Fibroblast of lung (primary cell): ENCODE measurements at regions not wholly inside any gene's neighbourhood (a gene's known extent, or its start where the extent isn't known, plus 50 kb on each side); places are given as distances from the start of the nearest gene placed in this dataset.

Experiments
- DNase-seq, 2 donors: peaks; one replicate each; pipeline versions ENCODE4 v3.0.0 to v3.0.0-alpha.2; 2010; ENCODE audit warnings: low read depth in 2 of 2
- H2AFZ ChIP-seq: 2 replicates; pipeline ENCODE4 v1.5.1; 2012; ENCODE audit warnings: low read length, control low read depth, inconsistent platforms
- H3K27ac ChIP-seq: 2 replicates; pipeline ENCODE4 v1.5.1; 2011; ENCODE audit warnings: low read length, control low read depth; ENCODE audit not compliant: insufficient read depth
- H3K27me3 ChIP-seq: 2 replicates; pipeline ENCODE4 v1.5.1; 2011; ENCODE audit warnings: mild to moderate bottlenecking, low read length; ENCODE audit not compliant: control insufficient read depth, insufficient read depth
- H3K36me3 ChIP-seq: 2 replicates; pipeline ENCODE4 v1.5.1; 2011; ENCODE audit warnings: low read length; ENCODE audit not compliant: control insufficient read depth, insufficient read depth
- H3K4me1 ChIP-seq: 2 replicates; pipeline ENCODE4 v1.5.1; 2011; ENCODE audit warnings: low read length; ENCODE audit not compliant: control insufficient read depth, insufficient read depth; ENCODE audit errors: extremely low read depth
- H3K4me2 ChIP-seq: 2 replicates; pipeline ENCODE4 v1.5.1; 2011; ENCODE audit warnings: low read length, control low read depth; ENCODE audit not compliant: insufficient read depth; ENCODE audit errors: extremely low read depth
- H3K4me3 ChIP-seq, 4 experiments: fragments of 200-600 bp in 1 of 4; sonication (generic) in 1 of 4; replicated peaks in 1 of 4; 2 replicates each; pipeline ENCODE4 v1.5.1; 2011 to 2016; ENCODE audit warnings: low read length in 4 of 4, low read depth in 3 of 4, mild to moderate bottlenecking in 3 of 4, control low read depth in 2 of 4, inconsistent platforms in 1 of 4, mixed read lengths in 1 of 4; ENCODE audit not compliant: insufficient read depth in 1 of 4; ENCODE audit errors: control extremely low read depth in 1 of 4
- H3K79me2 ChIP-seq: 2 replicates; pipeline ENCODE4 v1.5.1; 2012; ENCODE audit warnings: mild to moderate bottlenecking, low read length, inconsistent platforms; ENCODE audit not compliant: control insufficient read depth, insufficient read depth
- H3K9ac ChIP-seq: 2 replicates; pipeline ENCODE4 v1.5.1; 2011; ENCODE audit warnings: mild to moderate bottlenecking, low read length, control low read depth; ENCODE audit not compliant: insufficient read depth
- H3K9me3 ChIP-seq: 2 replicates; pipeline ENCODE4 v1.5.1; 2012; ENCODE audit warnings: low read depth, low read length; ENCODE audit not compliant: control insufficient read depth, insufficient read depth
- H4K20me1 ChIP-seq: 2 replicates; pipeline ENCODE4 v1.5.1; 2011; ENCODE audit warnings: low read length; ENCODE audit not compliant: control insufficient read depth, insufficient read depth; ENCODE audit errors: extremely low read depth
- EZH2 ChIP-seq: IDR thresholded peaks from 2 replicates; pipeline ENCODE4 v1.5.1; 2012; ENCODE audit warnings: low read length, control low read depth, mild to moderate bottlenecking; ENCODE audit errors: missing control alignments
- TF ChIP-seq, protein P1 (sequence below), 2 donors: IDR thresholded peaks in 1 of 2; conservative IDR thresholded peaks in 1 of 2; 1 replicate in 1 of 2; 2 replicates in 1 of 2; pipeline ENCODE4 v1.5.1; 2011 to 2012; ENCODE audit warnings: low read length in 2 of 2, control low read depth in 1 of 2, inconsistent platforms in 1 of 2, low read depth in 1 of 2, mild to moderate bottlenecking in 1 of 2

DNA sequence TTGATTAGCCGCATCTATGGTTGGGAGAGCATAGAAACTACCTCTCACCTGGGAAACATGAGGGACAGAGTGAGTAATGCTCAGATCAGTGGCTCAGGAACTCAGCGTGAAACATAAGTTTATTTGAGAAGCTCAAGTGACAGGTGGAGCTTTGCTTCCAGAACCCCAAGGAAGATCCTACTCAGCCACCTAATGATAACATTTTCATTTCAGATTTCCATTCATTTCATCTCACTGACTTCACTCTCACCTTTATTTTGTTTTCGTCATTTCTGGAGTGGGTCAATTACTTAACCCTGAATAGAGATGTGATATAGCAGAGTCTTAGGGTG, 145.5 kb upstream of the DUSP10 start:
- H3K27me3 ChIP-seq, result no peaks in the 10 kb centered on the region
- no peak for TF ChIP-seq EZH2
- TF ChIP-seq, protein P1, sequence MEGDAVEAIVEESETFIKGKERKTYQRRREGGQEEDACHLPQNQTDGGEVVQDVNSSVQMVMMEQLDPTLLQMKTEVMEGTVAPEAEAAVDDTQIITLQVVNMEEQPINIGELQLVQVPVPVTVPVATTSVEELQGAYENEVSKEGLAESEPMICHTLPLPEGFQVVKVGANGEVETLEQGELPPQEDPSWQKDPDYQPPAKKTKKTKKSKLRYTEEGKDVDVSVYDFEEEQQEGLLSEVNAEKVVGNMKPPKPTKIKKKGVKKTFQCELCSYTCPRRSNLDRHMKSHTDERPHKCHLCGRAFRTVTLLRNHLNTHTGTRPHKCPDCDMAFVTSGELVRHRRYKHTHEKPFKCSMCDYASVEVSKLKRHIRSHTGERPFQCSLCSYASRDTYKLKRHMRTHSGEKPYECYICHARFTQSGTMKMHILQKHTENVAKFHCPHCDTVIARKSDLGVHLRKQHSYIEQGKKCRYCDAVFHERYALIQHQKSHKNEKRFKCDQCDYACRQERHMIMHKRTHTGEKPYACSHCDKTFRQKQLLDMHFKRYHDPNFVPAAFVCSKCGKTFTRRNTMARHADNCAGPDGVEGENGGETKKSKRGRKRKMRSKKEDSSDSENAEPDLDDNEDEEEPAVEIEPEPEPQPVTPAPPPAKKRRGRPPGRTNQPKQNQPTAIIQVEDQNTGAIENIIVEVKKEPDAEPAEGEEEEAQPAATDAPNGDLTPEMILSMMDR (conservative IDR thresholded peaks at IDR 0.05 in 1 of 2, IDR thresholded peaks at IDR 0.05 in 1 of 2; ENCODE audit: low read depth in 1 of 2, low read length in 2 of 2), result no peak
- no peaks in the 10 kb centered on the region for H3K36me3 ChIP-seq
- peak overlapping the region; percentile 60 for H3K4me2 ChIP-seq
- no peak overlapping the region for H3K9ac ChIP-seq
- no peak overlapping the region for H3K4me3 ChIP-seq
- DNase-seq, result no peak
- no peaks in the 10 kb centered on the region for H3K9me3 ChIP-seq
- no peak overlapping the region for H2AFZ ChIP-seq
- peaks cover 14% of the 10 kb centered on the region for H3K4me1 ChIP-seq
- H3K27ac ChIP-seq, result peak overlapping the region; percentile 34
- no peaks in the 10 kb centered on the region for H3K79me2 ChIP-seq
- H4K20me1 ChIP-seq, result no peaks in the 10 kb centered on the region

DNA sequence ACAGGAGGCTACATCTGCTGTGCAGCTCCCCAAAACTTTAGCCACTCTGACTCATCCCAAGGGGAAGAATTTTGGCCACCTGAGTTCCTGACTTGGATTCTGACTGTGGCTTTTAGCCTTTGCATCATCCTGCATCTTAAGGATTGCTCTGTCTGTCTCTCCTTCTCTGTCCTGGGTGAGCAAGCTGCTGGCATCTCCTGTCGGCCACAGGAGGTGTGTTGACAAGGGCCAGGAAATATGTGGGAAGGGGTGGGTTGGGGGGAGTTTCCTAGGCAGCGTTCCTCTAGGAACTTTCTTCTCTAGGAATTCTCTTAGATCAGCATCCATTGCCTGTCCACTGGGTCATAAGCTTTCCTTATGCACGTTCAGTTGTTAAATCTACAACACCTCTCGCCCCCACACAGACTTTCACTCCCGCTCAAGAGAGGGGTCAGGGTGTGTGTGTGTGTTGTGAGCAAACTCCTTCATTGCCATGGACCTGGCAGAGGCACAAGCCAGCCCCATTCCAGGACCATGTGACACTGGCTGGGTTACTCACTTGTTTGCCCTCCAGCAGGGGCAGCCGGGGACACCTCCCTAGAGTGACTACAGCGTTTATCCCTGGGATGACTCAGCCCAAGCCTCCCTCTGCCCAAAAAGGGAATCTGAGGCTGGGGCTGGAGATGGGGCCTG, 145.0 kb upstream of the DUSP10 start:
- Histone ChIP-seq H3K4me2 (peak overlapping the region; percentile 60), H3K4me3 (no peak overlapping the region), H3K79me2 (no peaks in the 10 kb centered on the region), H4K20me1 (no peaks in the 10 kb centered on the region), H3K4me1 (peaks cover 14% of the 10 kb centered on the region), H3K9ac (no peak overlapping the region), H3K9me3 (no peaks in the 10 kb centered on the region), H3K27ac (peak overlapping the region; percentile 34), H3K27me3 (no peaks in the 10 kb centered on the region), H2AFZ (peak overlapping the region; percentile 45), H3K36me3 (no peaks in the 10 kb centered on the region)
- TF ChIP-seq, protein P1 (conservative IDR thresholded peaks at IDR 0.05 in 1 of 2, IDR thresholded peaks at IDR 0.05 in 1 of 2; ENCODE audit: low read depth in 1 of 2, low read length in 2 of 2), result no peak
- no peak for TF ChIP-seq EZH2
- peak; percentile 89 to 90 for DNase-seq

DNA sequence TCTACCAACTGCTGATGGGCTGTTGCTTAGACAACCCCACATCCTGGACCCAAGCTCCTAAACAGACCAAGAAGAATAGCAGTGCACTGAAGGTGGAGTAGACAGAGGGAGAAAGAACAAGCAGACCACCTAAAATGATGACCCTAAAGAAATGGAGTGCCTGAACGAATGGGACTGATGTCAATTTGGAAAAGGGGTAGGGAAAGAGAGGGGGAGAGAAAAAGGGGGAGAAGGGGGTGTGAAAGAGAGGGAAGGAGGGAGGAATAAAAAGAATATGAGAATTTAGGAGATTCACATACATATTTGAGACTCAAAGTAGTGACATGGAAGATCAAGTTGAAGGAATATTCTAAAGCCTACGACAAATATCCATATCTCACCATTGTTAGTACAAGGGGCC, 144.4 kb upstream of the DUSP10 start:
- no peak for DNase-seq
- Histone ChIP-seq H2AFZ (no peak overlapping the region), H4K20me1 (no peaks in the 10 kb centered on the region), H3K27me3 (no peaks in the 10 kb centered on the region), H3K79me2 (no peaks in the 10 kb centered on the region), H3K4me2 (no peak overlapping the region), H3K9me3 (no peaks in the 10 kb centered on the region), H3K9ac (no peak overlapping the region), H3K36me3 (no peaks in the 10 kb centered on the region), H3K27ac (no peak overlapping the region), H3K4me1 (peaks cover 14% of the 10 kb centered on the region), H3K4me3 (no peak overlapping the region)
- TF ChIP-seq, protein P1 (conservative IDR thresholded peaks at IDR 0.05 in 1 of 2, IDR thresholded peaks at IDR 0.05 in 1 of 2; ENCODE audit: low read depth in 1 of 2, low read length in 2 of 2), result no peak
- TF ChIP-seq EZH2, result no peak
